AG04450 (cell line): ENCODE measurements at regions not wholly inside any gene's neighbourhood (a gene's known extent, or its start where the extent isn't known, plus 50 kb on each side); places are given as distances from the start of the nearest gene placed in this dataset.

Experiments
- CTCF ChIA-PET: fragments of 300-600, 350-600 bp; formaldehyde crosslinking; extraction: SDS; loops from one replicate; lab custom pipeline; 2022; ENCODE audit warnings: antibody characterized with exemption, inconsistent platforms; lab: Charles Lee
- POLR2A ChIA-PET: fragments of 350-600 bp; formaldehyde crosslinking; extraction: SDS; loops from one replicate; lab custom pipeline; 2021; ENCODE audit warnings: antibody characterized with exemption, inconsistent platforms; lab: Yijun Ruan, JAX
- DNase-seq: peaks from one replicate; pipeline ENCODE4 v3.0.0-alpha.2; 2011; ENCODE audit warnings: low read depth, low spot score
- H3K27ac ChIP-seq: one replicate; pipeline ENCODE4 v1.5.1; 2012; ENCODE audit warnings: low read depth, low read length, control low read depth
- H3K27me3 ChIP-seq: one replicate; pipeline ENCODE4 v1.6.0; 2012; ENCODE audit warnings: low read length; ENCODE audit not compliant: control insufficient read depth, insufficient read depth
- H3K4me3 ChIP-seq: 2 replicates; pipeline ENCODE4 v1.5.1; 2011; ENCODE audit warnings: mild to moderate bottlenecking, low read depth, low read length, control low read depth
- H3K9me3 ChIP-seq: 2 replicates; pipeline ENCODE4 v1.5.1; 2012; ENCODE audit warnings: low read length; ENCODE audit not compliant: control insufficient read depth, insufficient read depth
- TF ChIP-seq, protein P1 (sequence below): IDR thresholded peaks from 2 replicates; pipeline ENCODE4 v1.5.1; 2011; ENCODE audit warnings: low read depth, low read length, control low read depth, inconsistent platforms

DNA sequence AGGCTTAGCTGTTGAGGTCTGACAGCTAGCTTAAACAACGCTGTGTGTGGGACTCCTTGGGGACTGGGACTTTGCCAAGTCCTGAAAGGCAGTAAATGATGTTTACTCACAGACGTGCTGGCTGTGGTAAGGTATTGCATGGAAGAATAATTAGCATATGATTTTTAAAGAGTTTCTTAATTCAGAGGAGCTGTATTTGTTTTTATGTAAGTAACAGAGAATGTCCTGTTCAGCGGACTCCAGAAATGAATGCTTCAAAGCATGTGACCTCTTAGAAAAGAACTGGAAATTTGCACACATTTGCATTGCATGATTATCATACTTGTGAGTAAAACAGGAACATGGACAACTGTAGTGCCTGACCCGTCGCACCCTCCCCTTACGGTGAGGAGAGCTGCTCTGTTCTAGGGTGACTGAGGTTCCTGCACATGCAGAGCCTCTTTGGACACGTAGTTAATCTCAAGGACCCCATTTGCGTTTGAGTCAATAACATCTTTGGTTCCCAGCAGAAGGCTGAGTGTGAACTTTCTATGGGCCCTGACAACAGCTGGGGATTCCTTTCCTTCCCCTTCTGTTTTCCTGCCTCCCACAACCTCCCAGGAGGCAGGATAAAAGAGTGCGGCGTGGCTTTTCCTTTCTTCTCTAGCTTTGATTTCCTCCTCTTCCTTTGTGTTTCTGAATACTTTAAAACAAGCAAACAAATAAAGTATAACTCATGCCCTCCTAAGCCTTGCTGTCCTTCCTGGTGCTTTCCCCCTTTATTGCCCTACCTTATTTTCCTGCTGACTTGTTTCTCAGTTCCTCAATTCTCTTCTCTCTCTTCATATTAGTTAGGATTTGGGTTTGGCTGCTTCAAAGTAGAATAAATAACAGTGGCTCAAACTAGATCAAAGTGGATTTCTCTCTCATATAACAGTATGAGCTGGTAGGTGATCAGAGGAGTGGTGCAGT, 157.2 kb upstream of the CD180 start:
- ChIA-PET CTCF (no interaction called here), POLR2A (no interaction called here)
- no peaks in the 10 kb centered on the region for H3K9me3 ChIP-seq
- H3K27me3 ChIP-seq: no peaks in the 10 kb centered on the region
- no peak overlapping the region for H3K27ac ChIP-seq
- DNase-seq: no peak
- TF ChIP-seq, protein P1, sequence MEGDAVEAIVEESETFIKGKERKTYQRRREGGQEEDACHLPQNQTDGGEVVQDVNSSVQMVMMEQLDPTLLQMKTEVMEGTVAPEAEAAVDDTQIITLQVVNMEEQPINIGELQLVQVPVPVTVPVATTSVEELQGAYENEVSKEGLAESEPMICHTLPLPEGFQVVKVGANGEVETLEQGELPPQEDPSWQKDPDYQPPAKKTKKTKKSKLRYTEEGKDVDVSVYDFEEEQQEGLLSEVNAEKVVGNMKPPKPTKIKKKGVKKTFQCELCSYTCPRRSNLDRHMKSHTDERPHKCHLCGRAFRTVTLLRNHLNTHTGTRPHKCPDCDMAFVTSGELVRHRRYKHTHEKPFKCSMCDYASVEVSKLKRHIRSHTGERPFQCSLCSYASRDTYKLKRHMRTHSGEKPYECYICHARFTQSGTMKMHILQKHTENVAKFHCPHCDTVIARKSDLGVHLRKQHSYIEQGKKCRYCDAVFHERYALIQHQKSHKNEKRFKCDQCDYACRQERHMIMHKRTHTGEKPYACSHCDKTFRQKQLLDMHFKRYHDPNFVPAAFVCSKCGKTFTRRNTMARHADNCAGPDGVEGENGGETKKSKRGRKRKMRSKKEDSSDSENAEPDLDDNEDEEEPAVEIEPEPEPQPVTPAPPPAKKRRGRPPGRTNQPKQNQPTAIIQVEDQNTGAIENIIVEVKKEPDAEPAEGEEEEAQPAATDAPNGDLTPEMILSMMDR: no peak
- no peak overlapping the region for H3K4me3 ChIP-seq

DNA sequence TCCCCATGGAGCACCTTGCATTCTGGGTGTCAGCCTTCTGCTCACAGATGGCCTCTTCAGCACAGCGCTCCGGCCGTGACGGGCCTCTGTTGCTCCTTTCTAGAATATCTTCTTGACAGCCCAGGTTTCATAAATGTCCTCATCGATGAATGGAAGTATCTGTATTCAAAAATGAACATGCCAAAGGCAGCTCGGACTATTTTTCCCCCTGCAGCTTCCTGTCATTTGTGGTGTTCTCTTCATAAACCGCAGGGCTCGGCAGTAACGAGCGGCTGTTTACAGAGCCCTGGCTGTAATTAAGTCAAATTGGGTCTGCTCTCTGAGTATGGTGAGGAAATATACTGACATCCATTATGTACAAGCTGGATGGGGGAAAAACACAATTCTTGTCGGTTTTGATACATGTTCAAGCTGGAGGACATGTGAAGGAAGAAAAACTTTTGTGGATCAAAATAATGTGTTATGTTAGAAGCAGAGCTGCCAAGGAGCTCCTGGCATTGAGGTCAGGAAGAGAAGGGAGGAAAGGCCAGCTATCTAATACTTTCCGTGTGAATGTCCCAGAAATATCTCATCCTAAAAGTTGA, 154.1 kb upstream of the CD180 start:
- H3K4me3 ChIP-seq: no peak overlapping the region
- ChIA-PET CTCF (interaction anchor here (1.1 kb wide), 1 partner anchor 1045 kb away, joined by 3 read pairs; no protein-coding TSS in a partner anchor), POLR2A (no interaction called here)
- DNase-seq: no peak
- no peak overlapping the region for H3K27ac ChIP-seq
- H3K27me3 ChIP-seq: no peaks in the 10 kb centered on the region
- TF ChIP-seq, protein P1: no peak
- H3K9me3 ChIP-seq: no peaks in the 10 kb centered on the region

DNA sequence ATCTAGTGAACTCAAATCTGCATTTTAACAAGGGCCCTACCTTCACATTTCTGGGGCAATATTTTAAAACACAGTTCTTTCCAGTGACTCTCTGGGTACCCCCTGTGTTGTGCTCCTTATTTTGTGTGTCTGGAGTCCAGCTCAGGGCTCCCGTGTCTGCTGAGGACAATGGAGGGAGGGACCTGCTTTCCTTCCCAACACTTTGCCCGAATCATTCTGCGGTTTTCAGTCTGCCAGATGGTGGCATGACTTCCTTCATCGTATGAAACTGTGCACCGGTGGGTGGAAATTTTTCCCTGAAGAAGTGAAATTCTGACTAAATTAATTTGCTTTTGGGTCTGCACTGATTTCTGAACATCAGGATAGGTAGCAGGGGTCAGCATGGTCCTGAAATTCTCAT, 153.6 kb upstream of the CD180 start:
- Histone ChIP-seq H3K4me3 (no peak overlapping the region), H3K9me3 (no peaks in the 10 kb centered on the region), H3K27me3 (no peaks in the 10 kb centered on the region), H3K27ac (no peak overlapping the region)
- DNase-seq: no peak
- ChIA-PET CTCF (interaction anchor here (1.1 kb wide), 1 partner anchor 1044 kb away, joined by 3 read pairs; no protein-coding TSS in a partner anchor), POLR2A (no interaction called here)
- TF ChIP-seq, protein P1: no peak

DNA sequence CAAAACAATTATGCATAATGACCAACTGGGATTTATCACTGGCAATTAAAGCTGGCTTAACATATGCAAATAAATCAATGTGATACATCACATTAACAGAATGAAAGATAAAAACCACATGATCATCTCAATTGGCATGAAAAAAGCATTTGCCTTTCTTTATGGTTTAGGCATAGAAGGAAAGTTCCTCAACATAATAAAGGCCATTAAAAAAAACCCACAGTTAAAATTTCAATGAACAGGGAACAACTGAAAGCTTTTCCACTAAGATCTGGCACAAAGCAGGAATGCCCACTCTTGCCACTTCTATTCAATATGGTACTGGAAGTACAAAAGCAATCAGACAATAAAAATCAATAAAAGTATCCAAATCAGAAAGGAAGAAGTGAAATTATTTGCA, 151.2 kb upstream of the CD180 start:
- no peak overlapping the region for H3K27ac ChIP-seq
- H3K9me3 ChIP-seq: no peaks in the 10 kb centered on the region; the same call in 1 of the 2 replicates
- no peak for DNase-seq
- H3K27me3 ChIP-seq: no peaks in the 10 kb centered on the region
- no peak overlapping the region for H3K4me3 ChIP-seq
- TF ChIP-seq, protein P1: no peak
- POLR2A ChIA-PET: no interaction called here
- CTCF ChIA-PET: no interaction called here

DNA sequence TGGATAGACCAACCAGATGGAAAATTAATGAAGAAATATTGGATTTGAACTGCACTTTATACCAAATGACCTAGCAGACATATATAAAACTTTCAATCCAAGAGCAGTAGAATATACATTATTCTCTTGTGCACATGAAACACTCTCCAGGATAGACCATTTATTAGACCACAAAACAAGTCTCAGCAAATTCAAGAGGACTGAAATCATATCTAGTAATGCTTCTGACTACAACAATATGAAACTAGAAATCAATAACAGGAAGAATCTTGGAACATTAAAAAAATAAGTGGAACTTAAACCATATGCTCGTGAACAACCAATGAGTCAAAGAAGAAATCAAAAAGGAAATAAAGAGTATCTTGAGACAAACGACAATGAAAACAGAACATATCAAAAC, 150.0 kb upstream of the CD180 start:
- Histone ChIP-seq H3K9me3 (no peaks in the 10 kb centered on the region; the same call in 1 of the 2 replicates), H3K27ac (no peak overlapping the region), H3K4me3 (no peak overlapping the region), H3K27me3 (no peaks in the 10 kb centered on the region)
- DNase-seq: no peak
- ChIA-PET CTCF (no interaction called here), POLR2A (no interaction called here)
- TF ChIP-seq, protein P1: no peak
